Muscle of arm (tissue), 1 donor: ENCODE measurements at regions not wholly inside any gene's neighbourhood (a gene's known extent, or its start where the extent isn't known, plus 50 kb on each side); places are given as distances from the start of the nearest gene placed in this dataset.
"Not testable (repeated sequence)": the region's sequence is repeated elsewhere in the genome, so short reads cannot be mapped to it uniquely, and the experiment has no call there.

ENCODE experiments used
- DNase-seq: peaks from one replicate; pipeline ENCODE4 v3.0.0-alpha.2; 2013

GRCh38 chr21:38614558-38614957 lies 116.3 kb upstream of the ERG start:
- no peak for DNase-seq

- DNase-seq, result no peak
Measured at GRCh38 chr21:38619480-38619879, 121.2 kb upstream of the ERG start.

- DNase-seq, result peak; percentile 83
Measured at GRCh38 chr21:38619992-38620479, 121.8 kb upstream of the ERG start.

GRCh38 chr21:38621132-38621531 lies 122.9 kb upstream of the ERG start:
- DNase-seq, result no peak

- DNase-seq, result no peak
Measured at GRCh38 chr21:38622081-38622826, 124.0 kb upstream of the ERG start.

- DNase-seq, result no peak
Measured at GRCh38 chr21:38622827-38623209, 124.5 kb upstream of the ERG start.

- DNase-seq, result no peak
Measured at GRCh38 chr21:38623552-38623951, 125.3 kb upstream of the ERG start.

GRCh38 chr21:38625000-38625399 lies 126.7 kb upstream of the ERG start:
- no peak for DNase-seq

- no peak for DNase-seq
Measured at GRCh38 chr21:38626306-38626705, 128.0 kb upstream of the ERG start.

GRCh38 chr21:38628349-38628748 lies 130.1 kb upstream of the ERG start:
- no peak for DNase-seq

GRCh38 chr21:38631206-38631605 lies 132.9 kb upstream of the ERG start:
- DNase-seq, result no peak

- DNase-seq, result no peak
Measured at GRCh38 chr21:38631676-38632075, 133.4 kb upstream of the ERG start.

- DNase-seq, result no peak
Measured at GRCh38 chr21:38637161-38637560, 138.9 kb upstream of the ERG start.

- no peak for DNase-seq
Measured at GRCh38 chr21:38639571-38640354, 141.5 kb upstream of the ERG start.

GRCh38 chr21:38640355-38640742 lies 142.1 kb upstream of the ERG start:
- not testable (repeated sequence) for DNase-seq

GRCh38 chr21:38643404-38644023 lies 145.2 kb upstream of the ERG start:
- DNase-seq, result no peak

- DNase-seq, result no peak
Measured at GRCh38 chr21:38645282-38645681, 147.0 kb upstream of the ERG start.

- DNase-seq, result no peak
Measured at GRCh38 chr21:38646213-38646837, 148.0 kb upstream of the ERG start.

- no peak for DNase-seq
Measured at GRCh38 chr21:38649120-38649519, 150.8 kb upstream of the ERG start.

GRCh38 chr21:38651570-38651969 lies 153.3 kb upstream of the ERG start:
- DNase-seq, result no peak

- DNase-seq, result no peak
Measured at GRCh38 chr21:38652396-38652795, 153.3 kb upstream of the ETS2 start.

GRCh38 chr21:38654580-38654979 lies 151.1 kb upstream of the ETS2 start:
- no peak for DNase-seq
